Occipital lobe (tissue), 1 donor: ENCODE measurements at regions not wholly inside any gene's neighbourhood (a gene's known extent, or its start where the extent isn't known, plus 50 kb on each side); places are given as distances from the start of the nearest gene placed in this dataset.

Source experiments
- DNase-seq: peaks from one replicate; lab custom pipeline; 2025; lab: John Stamatoyannopoulos, UW

GRCh38 chr3:127088511-127089351 is 104.2 kb upstream of the PRR23E start:
- no peak for DNase-seq

- DNase-seq: no peak
Observed at GRCh38 chr3:127089486-127090145, 103.3 kb upstream of the PRR23E start.

- no peak for DNase-seq
Observed at GRCh38 chr3:127090218-127091160, 102.4 kb upstream of the PRR23E start.

- DNase-seq: no peak
Observed at GRCh38 chr3:127091376-127091775, 101.6 kb upstream of the PRR23E start.

GRCh38 chr3:127092368-127092767 is 100.6 kb upstream of the PRR23E start:
- DNase-seq: no peak

- no peak for DNase-seq
Observed at GRCh38 chr3:127092776-127093175, 100.2 kb upstream of the PRR23E start.

GRCh38 chr3:127093312-127093711 is 99.6 kb upstream of the PRR23E start:
- DNase-seq: no peak

GRCh38 chr3:127095774-127096173 is 97.2 kb upstream of the PRR23E start:
- no peak for DNase-seq

GRCh38 chr3:127096256-127097071 is 96.5 kb upstream of the PRR23E start:
- no peak for DNase-seq

- DNase-seq: no peak
Observed at GRCh38 chr3:127097072-127097405, 95.9 kb upstream of the PRR23E start.

- DNase-seq: no peak
Observed at GRCh38 chr3:127097481-127097880, 95.5 kb upstream of the PRR23E start.

- DNase-seq: no peak
Observed at GRCh38 chr3:127099982-127100381, 92.9 kb upstream of the PRR23E start.

- DNase-seq: no peak
Observed at GRCh38 chr3:127100459-127101410, 92.2 kb upstream of the PRR23E start.

GRCh38 chr3:127101411-127102187 is 91.3 kb upstream of the PRR23E start:
- DNase-seq: no peak

GRCh38 chr3:127102188-127102520 is 90.8 kb upstream of the PRR23E start:
- DNase-seq: no peak

- DNase-seq: no peak
Observed at GRCh38 chr3:127102587-127102986, 90.3 kb upstream of the PRR23E start.

GRCh38 chr3:127103080-127103479 is 89.9 kb upstream of the PRR23E start:
- DNase-seq: no peak

GRCh38 chr3:127104586-127104985 is 88.3 kb upstream of the PRR23E start:
- DNase-seq: no peak

GRCh38 chr3:127105587-127105986 is 87.3 kb upstream of the PRR23E start:
- no peak for DNase-seq
